Esophagus muscularis mucosa (tissue), 4 donors: ENCODE measurements at regions not wholly inside any gene's neighbourhood (a gene's known extent, or its start where the extent isn't known, plus 50 kb on each side); places are given as distances from the start of the nearest gene placed in this dataset.

Source experiments
- DNase-seq: peaks from one replicate; pipeline ENCODE4 v3.0.0-alpha.2; 2017; ENCODE audit errors: extremely low spot score
- H3K27ac ChIP-seq, 4 donors: fragments of 200-600 bp; sonication (generic); replicated peaks in 1 of 4; 1 replicate in 3 of 4; 2 replicates in 1 of 4; pipeline ENCODE4 v1.5.1; 2016 to 2019; ENCODE audit warnings: mild to moderate bottlenecking in 1 of 4
- H3K27me3 ChIP-seq, 4 donors: fragments of 200-600 bp; sonication (generic); one replicate each; pipeline versions ENCODE4 v1.5.1 to v1.6.0; 2016 to 2019
- H3K36me3 ChIP-seq, 4 donors: fragments of 200-600 bp; sonication (generic); one replicate each; pipeline ENCODE4 v1.5.1; 2016 to 2019
- H3K4me1 ChIP-seq, 4 donors: fragments of 200-600 bp; sonication (generic); one replicate each; pipeline ENCODE4 v1.5.1; 2016 to 2019
- H3K4me3 ChIP-seq, 4 donors: fragments of 200-600 bp; sonication (generic); 1 replicate in 2 of 4; 2 replicates in 2 of 4; pipeline ENCODE4 v1.5.1; 2016 to 2019; ENCODE audit warnings: mild to moderate bottlenecking in 4 of 4, moderate library complexity in 1 of 4
- H3K9me3 ChIP-seq, 4 donors: fragments of 200-600 bp; sonication (generic); 1 replicate in 3 of 4; 2 replicates in 1 of 4; pipeline ENCODE4 v1.5.1; 2016 to 2019
- EP300 ChIP-seq: sonication (generic); formaldehyde crosslinking; IDR thresholded peaks from one replicate; pipeline ENCODE4 v1.6.1; 2017; ENCODE audit warnings: antibody characterized with exemption
- POLR2A ChIP-seq: fragments of 450-650 bp; IDR thresholded peaks from one replicate; pipeline ENCODE4 v1.6.1; 2017; ENCODE audit warnings: antibody characterized with exemption, moderate library complexity, mild to moderate bottlenecking, low read depth
- POLR2AphosphoS5 ChIP-seq, 2 donors: sonication (generic); formaldehyde crosslinking; IDR thresholded peaks; one replicate each; pipeline ENCODE4 v1.6.1; 2017; ENCODE audit warnings: antibody characterized with exemption in 2 of 2
- WGBS: methylation state at CpG from one replicate; pipeline ENCODE4 v1.1.5; 2018; 5-methylcytosine and 5-hydroxymethylcytosine counted together
- intact Hi-C: fragments of 100-400 bp; cut with DNase I; formaldehyde crosslinking; loops from one replicate; pipeline ENCODE4 v1.15.1; 2023
- TF ChIP-seq, protein P1 (sequence below), 3 experiments: fragments of 200-600 bp in 2 of 3; fragments of 450-650 bp in 1 of 3; sonication (generic) in 2 of 3; IDR thresholded peaks; one replicate each; pipeline ENCODE4 v1.5.1; 2017 to 2019; ENCODE audit warnings: antibody characterized with exemption in 3 of 3, mild to moderate bottlenecking in 2 of 3, moderate library complexity in 1 of 3

DNA sequence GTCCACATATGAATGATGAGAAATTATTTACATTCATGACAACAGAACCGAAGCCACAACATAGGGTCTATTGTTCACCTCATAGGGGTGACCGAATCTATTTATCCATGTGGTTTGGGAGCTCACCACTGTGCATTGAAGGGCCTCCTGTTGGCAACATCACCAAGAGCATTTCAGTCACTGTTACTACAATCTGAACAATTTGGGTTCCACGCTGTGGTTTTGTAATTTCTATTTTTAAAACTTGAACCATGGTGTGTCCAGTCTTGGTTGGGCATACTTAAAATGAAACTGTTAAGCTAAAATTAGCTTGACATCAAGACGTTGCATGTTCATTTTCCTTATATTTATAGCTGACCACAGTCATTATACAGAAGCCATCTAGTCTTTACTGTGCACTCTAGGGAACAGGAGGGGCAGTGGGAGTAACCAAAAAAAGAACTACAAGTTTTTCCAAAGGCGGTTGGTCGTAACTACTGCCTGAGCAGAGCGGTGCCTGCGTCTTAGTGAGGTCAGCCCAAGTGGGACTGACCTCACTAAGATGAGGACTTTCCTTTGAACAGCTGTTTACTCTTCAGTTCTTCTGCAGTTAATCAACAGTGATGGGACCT lies 192.1 kb downstream of the SPRY1 start:
- DNase-seq, result no peak
- H3K36me3 ChIP-seq, result no peaks in the 10 kb centered on the region
- 60% methylated on average over 8 of the region's 8 CpGs for WGBS
- H3K4me3 ChIP-seq, result no peak overlapping the region
- no peaks in the 10 kb centered on the region for H3K9me3 ChIP-seq
- H3K27ac ChIP-seq, result peak overlapping the region; percentile 33 to 63 (median 56)
- no peaks in the 10 kb centered on the region for H3K27me3 ChIP-seq
- H3K4me1 ChIP-seq, result peaks cover 0 to 14% (median 10%) of the 10 kb centered on the region in 4 donors
- no peak for TF ChIP-seq POLR2AphosphoS5 (IDR thresholded peaks at IDR 0.05)
- no peak for TF ChIP-seq POLR2A
- no peak for TF ChIP-seq EP300
- TF ChIP-seq, protein P1, sequence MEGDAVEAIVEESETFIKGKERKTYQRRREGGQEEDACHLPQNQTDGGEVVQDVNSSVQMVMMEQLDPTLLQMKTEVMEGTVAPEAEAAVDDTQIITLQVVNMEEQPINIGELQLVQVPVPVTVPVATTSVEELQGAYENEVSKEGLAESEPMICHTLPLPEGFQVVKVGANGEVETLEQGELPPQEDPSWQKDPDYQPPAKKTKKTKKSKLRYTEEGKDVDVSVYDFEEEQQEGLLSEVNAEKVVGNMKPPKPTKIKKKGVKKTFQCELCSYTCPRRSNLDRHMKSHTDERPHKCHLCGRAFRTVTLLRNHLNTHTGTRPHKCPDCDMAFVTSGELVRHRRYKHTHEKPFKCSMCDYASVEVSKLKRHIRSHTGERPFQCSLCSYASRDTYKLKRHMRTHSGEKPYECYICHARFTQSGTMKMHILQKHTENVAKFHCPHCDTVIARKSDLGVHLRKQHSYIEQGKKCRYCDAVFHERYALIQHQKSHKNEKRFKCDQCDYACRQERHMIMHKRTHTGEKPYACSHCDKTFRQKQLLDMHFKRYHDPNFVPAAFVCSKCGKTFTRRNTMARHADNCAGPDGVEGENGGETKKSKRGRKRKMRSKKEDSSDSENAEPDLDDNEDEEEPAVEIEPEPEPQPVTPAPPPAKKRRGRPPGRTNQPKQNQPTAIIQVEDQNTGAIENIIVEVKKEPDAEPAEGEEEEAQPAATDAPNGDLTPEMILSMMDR (IDR thresholded peaks at IDR 0.05), result no peak
- intact Hi-C loops, result no loop called here

DNA sequence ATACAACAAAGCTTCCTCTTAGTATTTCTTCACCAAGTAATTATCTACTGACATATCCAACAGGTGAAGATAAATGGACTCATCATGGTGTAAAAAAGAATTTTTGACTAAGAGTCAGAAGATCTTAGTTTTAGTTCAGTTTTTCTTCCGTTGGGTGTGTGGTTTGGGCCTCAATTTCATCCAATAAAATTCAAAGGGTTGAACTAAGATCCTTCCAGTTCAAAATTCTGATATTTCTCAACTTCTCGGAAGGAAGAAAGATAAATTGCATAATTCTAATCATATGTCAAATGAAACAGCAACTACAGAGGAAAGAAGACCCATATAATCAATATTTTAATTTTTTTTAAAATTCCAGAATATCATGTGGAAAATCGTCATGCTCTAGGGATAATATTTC lies 192.7 kb downstream of the SPRY1 start:
- TF ChIP-seq, protein P1 (IDR thresholded peaks at IDR 0.05), result no peak
- TF ChIP-seq EP300 (no peak), POLR2AphosphoS5 (IDR thresholded peaks at IDR 0.05) (no peak), POLR2A (no peak)
- H3K27ac ChIP-seq, result peak overlapping the region in 3 of 4 donors; percentile 54 to 63 (median 57)
- peaks cover 0 to 14% (median 10%) of the 10 kb centered on the region in 4 donors for H3K4me1 ChIP-seq

DNA sequence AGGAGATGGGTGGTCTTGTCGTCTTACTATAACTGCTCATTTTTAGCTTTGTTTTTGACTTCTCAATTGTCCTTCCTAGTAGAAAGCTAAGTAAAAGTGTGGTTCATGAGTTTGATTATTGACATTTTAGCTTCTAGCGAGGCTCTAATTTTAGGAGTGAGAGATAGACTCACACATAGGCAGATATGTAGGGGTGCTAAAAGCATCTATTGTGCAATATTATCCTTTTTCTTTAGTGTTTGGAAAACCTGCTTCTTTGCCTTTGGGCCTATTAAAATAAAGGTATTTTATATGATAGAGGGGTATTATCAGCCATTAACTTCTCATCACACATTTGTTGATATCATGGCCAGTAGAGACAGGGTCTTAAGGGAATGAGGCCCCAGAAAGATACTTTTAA lies 195.3 kb downstream of the SPRY1 start:
- DNase-seq, result no peak
- no peaks in the 10 kb centered on the region for H3K36me3 ChIP-seq
- H3K9me3 ChIP-seq, result no peaks in the 10 kb centered on the region
- TF ChIP-seq EP300 (no peak), POLR2A (no peak), POLR2AphosphoS5 (IDR thresholded peaks at IDR 0.05) (no peak)
- TF ChIP-seq, protein P1 (IDR thresholded peaks at IDR 0.05), result no peak
- intact Hi-C loops, result no loop called here
- no peak overlapping the region for H3K27ac ChIP-seq
- peaks cover 0 to 14% (median 10%) of the 10 kb centered on the region in 4 donors for H3K4me1 ChIP-seq
- H3K4me3 ChIP-seq, result no peak overlapping the region
- WGBS, result 92% methylated on average over 2 of the region's 2 CpGs
- H3K27me3 ChIP-seq, result no peaks in the 10 kb centered on the region

More for the DNA sequence above, 192.7 kb downstream of the SPRY1 start:
- no peaks in the 10 kb centered on the region for H3K27me3 ChIP-seq
- 80% methylated on average over 3 of the region's 3 CpGs for WGBS
- intact Hi-C loops, result no loop called here
- no peak for DNase-seq
- no peak overlapping the region for H3K4me3 ChIP-seq
- H3K36me3 ChIP-seq, result no peaks in the 10 kb centered on the region
- H3K9me3 ChIP-seq, result no peaks in the 10 kb centered on the region

DNA sequence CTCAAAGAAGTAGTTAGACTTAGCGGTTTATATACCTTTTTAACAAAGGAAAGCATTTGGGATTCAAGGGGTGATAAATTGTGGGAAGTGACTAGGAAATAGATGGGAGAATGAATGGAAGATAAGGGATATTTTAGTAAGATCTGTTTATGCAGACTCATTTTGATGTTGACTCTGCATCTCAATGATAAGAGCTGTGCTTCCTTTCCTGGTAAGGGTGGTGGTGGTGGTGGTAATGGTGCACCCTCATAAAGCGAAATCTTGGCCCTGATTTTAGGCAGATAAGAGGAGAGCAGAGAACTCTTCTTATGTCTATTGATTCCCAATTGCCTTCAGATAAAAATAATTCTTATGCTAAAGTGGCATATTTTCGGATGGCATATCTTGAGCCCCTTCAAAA lies 197.1 kb downstream of the SPRY1 start:
- Histone ChIP-seq H3K27ac (no peak overlapping the region), H3K4me3 (no peak overlapping the region), H3K4me1 (peaks cover 0 to 5% (median 3%) of the 10 kb centered on the region in 4 donors), H3K9me3 (no peaks in the 10 kb centered on the region), H3K36me3 (no peaks in the 10 kb centered on the region), H3K27me3 (no peaks in the 10 kb centered on the region)
- no peak for TF ChIP-seq EP300
- DNase-seq, result no peak
- 91% methylated on average over 3 of the region's 3 CpGs for WGBS
- intact Hi-C loops, result no loop called here

DNA sequence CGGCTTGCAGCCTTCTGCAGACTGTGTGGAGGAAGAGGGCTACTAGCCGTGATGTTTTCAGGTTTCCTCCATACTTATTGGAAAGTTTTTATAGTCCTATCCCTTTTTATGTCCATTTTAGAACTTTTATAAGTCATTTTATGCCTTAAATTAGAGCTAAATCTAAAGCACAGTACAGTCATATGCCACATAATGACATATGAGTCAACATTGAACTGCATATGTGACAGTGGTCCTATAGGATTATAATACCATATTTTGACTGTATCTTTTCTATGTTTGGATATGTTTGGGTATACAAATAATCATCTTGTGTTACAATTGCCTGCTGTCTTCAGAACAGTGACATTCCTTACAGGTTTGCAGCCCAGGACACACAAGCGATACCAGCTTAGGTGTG lies 200.2 kb downstream of the SPRY1 start:
- 100% methylated on average over 3 of the region's 3 CpGs for WGBS
- intact Hi-C loops, result no loop called here
- Histone ChIP-seq H3K4me3 (no peak overlapping the region), H3K36me3 (no peaks in the 10 kb centered on the region), H3K27ac (no peak overlapping the region), H3K4me1 (peaks cover 14 to 20% (median 18%) of the 10 kb centered on the region in 4 donors), H3K9me3 (no peaks in the 10 kb centered on the region), H3K27me3 (no peaks in the 10 kb centered on the region)
- TF ChIP-seq, protein P1 (IDR thresholded peaks at IDR 0.05), result no peak
- TF ChIP-seq POLR2AphosphoS5 (IDR thresholded peaks at IDR 0.05) (no peak), POLR2A (no peak)
- DNase-seq, result no peak
